Heart left ventricle (tissue), 16 donors: ENCODE measurements at regions not wholly inside any gene's neighbourhood (a gene's known extent, or its start where the extent isn't known, plus 50 kb on each side); places are given as distances from the start of the nearest gene placed in this dataset.
"Not testable (repeated sequence)": the region's sequence is repeated elsewhere in the genome, so short reads cannot be mapped to it uniquely, and the experiment has no call there.

Experiments
- ATAC-seq, 4 donors: fragments of 200-7000 bp; cut with Tn5 transposase; one replicate each; pipeline ENCODE4 v1.9.1; 2020 to 2022; ENCODE audit warnings: moderate library complexity in 4 of 4, mild to moderate bottlenecking in 3 of 4, moderate number of reproducible peaks in 1 of 4
- DNase-seq, 5 donors: peaks; one replicate each; pipeline ENCODE4 v3.0.0-alpha.2; 2020
- H3K27ac ChIP-seq, 12 donors: fragments of 200-600 bp; sonication (generic) in 4 of 12; one replicate each; pipeline versions ENCODE4 v1.5.0 to v1.8.0; 2016 to 2022; ENCODE audit warnings: mild to moderate bottlenecking in 2 of 12
- H3K27me3 ChIP-seq, 9 donors: fragments of 200-600 bp; sonication (generic) in 2 of 9; one replicate each; pipeline versions ENCODE4 v1.5.1 to v1.8.0; 2016 to 2022; ENCODE audit warnings: mild to moderate bottlenecking in 3 of 9
- H3K36me3 ChIP-seq, 9 donors: fragments of 200-600 bp; sonication (generic) in 2 of 9; one replicate each; pipeline versions ENCODE4 v1.5.0 to v1.8.0; 2018 to 2022; ENCODE audit warnings: mild to moderate bottlenecking in 2 of 9
- H3K4me1 ChIP-seq, 12 donors: fragments of 200-600 bp; sonication (generic) in 4 of 12; one replicate each; pipeline versions ENCODE4 v1.5.0 to v1.8.0; 2016 to 2022; ENCODE audit warnings: mild to moderate bottlenecking in 3 of 12
- H3K4me3 ChIP-seq, 12 donors: fragments of 200-600 bp; sonication (generic) in 4 of 12; one replicate each; pipeline versions ENCODE4 v1.5.0 to v1.8.0; 2017 to 2022; ENCODE audit warnings: mild to moderate bottlenecking in 9 of 12, moderate library complexity in 4 of 12
- H3K9me3 ChIP-seq, 12 donors: fragments of 200-600 bp; sonication (generic) in 4 of 12; one replicate each; pipeline versions ENCODE4 v1.5.0 to v1.8.0; 2016 to 2022; ENCODE audit warnings: mild to moderate bottlenecking in 1 of 12
- CTCF ChIP-seq, 12 donors: fragments of 200-600 bp; sonication (generic) in 4 of 12; IDR thresholded peaks; one replicate each; pipeline versions ENCODE4 v1.5.0 to v1.8.0; 2018 to 2022; ENCODE audit warnings: antibody characterized with exemption in 12 of 12, mild to moderate bottlenecking in 5 of 12
- POLR2A ChIP-seq, 2 donors: fragments of 450-650 bp; IDR thresholded peaks; one replicate each; pipeline ENCODE4 v1.6.1; 2017; ENCODE audit warnings: antibody characterized with exemption in 2 of 2, mild to moderate bottlenecking in 2 of 2, moderate library complexity in 2 of 2
- WGBS, 4 donors: extraction: QIAGEN DNeasy Blood & Tissue Kit in 2 of 4; methylation state at CpG; one replicate each; pipeline versions ENCODE4 v1.1.5 to v1.1.7; 2013 to 2018; 5-methylcytosine and 5-hydroxymethylcytosine counted together
- intact Hi-C, 10 donors: fragments of 100-400 bp; cut with DNase I; formaldehyde crosslinking; loops; one replicate each; pipeline versions ENCODE4 v1.11.1 to v1.14.2; 2022
- donor health status: ischemic (EF 13 %, LVEDD 7.1; RV severe dilation, severe dysfunction).
- donor health status: healthy with polysubstance abuse.
- donor health status: DM: no; HTN: yes; CAD: no.
- donor health status: DM: no; HTN: no; CAD: no.
- donor health status: ischemic (EF 25% LVEDD 6.9; RV normal size, moderate dysfunction).
- donor health status: ischemic (EF 25% LVEDD 5.7; RV mildly dilated, moderate dysfunction).
- donor health status: healthy.
- donor health status: DM: yes; HTN: yes; CAD: no.
- donor health status: ischemic (EF 35%, LVEDD 5.7; RV mildly dilated, moderate dysfunction).
- donor health status: nonischemic (EF 11% LVEDD 7.7; RV severe dilation, severe dysfunction).
- donor health status: DM: yes; HTN: yes; CAD: no.
- donor health status: PGD.
- donor health status: ischemic (EF 29% LVEDD 5.4; RV normal size, mild dysfunction).
- donor health status: nonischemic (EF 23%, LVEDD 6.1; RV moderate dilation, normal function).

DNA sequence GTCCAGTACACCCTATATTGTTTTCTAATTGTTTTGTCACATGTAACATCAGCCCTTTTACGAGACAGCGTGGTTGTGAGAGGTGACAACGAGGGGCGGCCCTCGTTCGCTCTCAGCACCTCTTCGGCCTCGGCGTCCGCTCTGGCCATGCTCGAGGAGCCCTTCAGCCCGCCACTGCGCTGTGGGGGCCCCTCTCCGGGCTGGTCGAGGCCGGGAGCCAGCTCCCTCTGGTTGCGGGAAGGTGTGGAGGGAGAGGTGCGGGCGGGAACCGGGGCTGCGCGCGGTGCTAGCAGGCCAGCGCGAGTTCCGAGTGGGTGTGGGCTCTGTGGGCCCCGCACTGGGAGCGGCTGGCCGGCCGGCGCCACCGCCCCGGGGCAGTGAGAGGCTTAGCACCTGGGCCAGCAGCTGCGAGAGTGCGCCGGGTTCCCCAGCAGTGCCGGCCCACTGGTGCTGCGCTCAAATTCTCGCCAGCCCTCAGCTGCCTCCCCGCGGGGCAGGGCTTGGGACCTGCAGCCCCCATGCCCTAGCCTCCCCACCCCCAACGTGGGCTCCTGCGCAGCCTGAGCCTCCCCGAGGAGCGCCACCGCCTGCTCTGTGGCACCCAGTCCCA, 145.0 kb downstream of the PSAT1 start:
- Histone ChIP-seq H3K36me3 (no peaks in the 10 kb centered on the region), H3K4me3 (no peak overlapping the region), H3K9me3 (no peaks in the 10 kb centered on the region), H3K27me3 (peaks cover 0 to 5% (median 0%) of the 10 kb centered on the region in 9 donors), H3K4me1 (peaks cover 0 to 10% (median 0%) of the 10 kb centered on the region in 12 donors), H3K27ac (no peak overlapping the region)
- DNase-seq (no peak), ATAC-seq (no peak)
- no peak for TF ChIP-seq CTCF (IDR thresholded peaks at IDR 0.05)
- TF ChIP-seq POLR2A (IDR thresholded peaks at IDR 0.05), result no peak
- intact Hi-C loops, result no loop called here
- WGBS, 4 donors, result 92 to 95% (median 93%) methylated on average over 31 to 46 of the region's 46 CpGs

GRCh38 chr9:78442577-78442976, 145.7 kb downstream of the PSAT1 start:
- ATAC-seq, H3K27me3 ChIP-seq, H3K36me3 ChIP-seq, H3K27ac ChIP-seq, H3K4me1 ChIP-seq, DNase-seq, intact Hi-C loops, H3K9me3 ChIP-seq, H3K4me3 ChIP-seq: not testable (repeated sequence)
- WGBS, 4 donors, result 70 to 78% (median 77%) methylated on average over 6 to 7 of the region's 7 CpGs

DNA sequence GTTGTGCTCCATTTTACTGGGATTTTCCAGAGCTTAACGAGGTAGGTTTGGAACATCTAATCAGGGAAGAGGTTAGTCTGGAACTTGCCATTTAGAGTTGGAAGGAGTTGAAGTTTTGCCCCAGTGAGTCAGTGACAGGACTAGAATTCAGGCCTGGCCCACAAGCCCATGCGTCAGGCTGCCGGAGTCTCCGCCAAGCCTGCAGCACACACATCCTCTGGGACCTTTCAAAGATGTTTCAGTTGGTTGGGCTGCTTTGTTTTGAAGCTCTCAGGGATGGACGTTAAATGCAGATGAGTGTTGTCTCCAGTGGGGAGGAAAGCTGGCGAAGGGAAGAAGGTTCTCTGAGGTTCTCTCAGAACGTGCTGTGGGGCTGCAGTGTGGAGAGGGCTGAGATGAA, 147.0 kb downstream of the PSAT1 start:
- peaks cover 0 to 5% (median 0%) of the 10 kb centered on the region in 9 donors for H3K27me3 ChIP-seq
- H3K27ac ChIP-seq, result no peak overlapping the region
- H3K4me3 ChIP-seq, result no peak overlapping the region
- H3K4me1 ChIP-seq, result peaks cover 0 to 9% (median 0%) of the 10 kb centered on the region in 12 donors
- no peak for ATAC-seq
- intact Hi-C loops, result no loop called here
- no peaks in the 10 kb centered on the region for H3K9me3 ChIP-seq
- no peak for TF ChIP-seq POLR2A (IDR thresholded peaks at IDR 0.05)
- no peak for TF ChIP-seq CTCF (IDR thresholded peaks at IDR 0.05)
- DNase-seq, result no peak
- H3K36me3 ChIP-seq, result no peaks in the 10 kb centered on the region
- WGBS, 4 donors, result 52 to 67% (median 61%) methylated on average over 7 of the region's 7 CpGs

- Histone ChIP-seq H3K27ac (no peak overlapping the region), H3K9me3 (no peaks in the 10 kb centered on the region), H3K36me3 (no peaks in the 10 kb centered on the region), H3K4me1 (no peaks in the 10 kb centered on the region), H3K4me3 (no peak overlapping the region), H3K27me3 (no peaks in the 10 kb centered on the region)
- ATAC-seq (no peak), DNase-seq (no peak)
- TF ChIP-seq CTCF (IDR thresholded peaks at IDR 0.05) (no peak), POLR2A (IDR thresholded peaks at IDR 0.05) (no peak)
- intact Hi-C loops, result no loop called here
- 83 to 87% (median 85%) methylated on average over 8 of the region's 8 CpGs for WGBS, 4 donors
Observed at GRCh38 chr9:78448960-78449673, 152.2 kb downstream of the PSAT1 start.
